ENCODE measurements at regions not wholly inside any gene's neighbourhood (a gene's known extent, or its start where the extent isn't known, plus 50 kb on each side); places are given as distances from the start of the nearest gene placed in this dataset.
A peak's percentile ranks its signal among the peaks of the same experiment; 100 is the strongest.

DNA sequence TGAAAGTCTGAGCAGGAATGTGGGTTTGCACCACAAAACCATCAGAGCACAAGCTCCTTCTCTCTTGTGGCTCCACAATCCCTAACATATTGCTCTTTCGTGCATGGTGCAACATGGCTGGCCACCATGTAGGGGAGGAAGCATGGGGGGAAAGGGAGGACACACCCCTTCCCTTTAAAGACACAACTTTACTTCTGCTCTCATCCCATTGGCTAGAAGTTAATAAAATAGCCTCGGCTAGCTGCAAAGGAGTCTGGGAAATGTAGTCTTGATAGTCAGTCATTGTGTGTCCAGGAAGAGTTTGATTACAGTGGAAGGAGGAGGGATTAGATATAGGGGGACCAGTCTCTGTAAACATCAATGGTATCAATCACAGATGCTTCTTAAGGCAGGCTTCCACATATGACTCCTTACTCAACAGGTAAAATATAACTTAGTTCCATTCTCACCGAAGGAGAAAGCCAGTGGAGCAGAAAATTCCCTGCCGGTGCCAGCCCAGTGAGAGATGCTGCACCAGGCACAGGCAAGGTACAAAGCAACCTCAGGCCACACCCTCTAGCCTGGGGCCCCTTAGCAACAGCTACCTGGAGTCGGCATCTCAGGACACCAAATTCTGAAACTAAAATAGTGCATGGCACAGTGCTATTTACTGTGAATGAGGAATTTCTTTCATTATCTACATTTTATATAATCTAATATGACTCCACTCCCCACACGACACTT, 124.7 kb upstream of the CTBP2 start:
- Mint-ChIP-seq H3K27ac (ENCODE audit: unreplicated experiment) (no peak overlapping the region), H3K27me3 (ENCODE audit: unreplicated experiment) (peaks cover 2% of the 10 kb centered on the region), H3K9me3 (ENCODE audit: unreplicated experiment) (peaks cover 4% of the 10 kb centered on the region), H3K4me1 (ENCODE audit: low read depth, unreplicated experiment) (no peaks in the 10 kb centered on the region), H3K4me3 (ENCODE audit: unreplicated experiment) (no peak overlapping the region), H3K36me3 (ENCODE audit: unreplicated experiment) (peaks cover 7% of the 10 kb centered on the region)
- DNase-seq, result no peak
- TF ChIP-seq, protein P1, sequence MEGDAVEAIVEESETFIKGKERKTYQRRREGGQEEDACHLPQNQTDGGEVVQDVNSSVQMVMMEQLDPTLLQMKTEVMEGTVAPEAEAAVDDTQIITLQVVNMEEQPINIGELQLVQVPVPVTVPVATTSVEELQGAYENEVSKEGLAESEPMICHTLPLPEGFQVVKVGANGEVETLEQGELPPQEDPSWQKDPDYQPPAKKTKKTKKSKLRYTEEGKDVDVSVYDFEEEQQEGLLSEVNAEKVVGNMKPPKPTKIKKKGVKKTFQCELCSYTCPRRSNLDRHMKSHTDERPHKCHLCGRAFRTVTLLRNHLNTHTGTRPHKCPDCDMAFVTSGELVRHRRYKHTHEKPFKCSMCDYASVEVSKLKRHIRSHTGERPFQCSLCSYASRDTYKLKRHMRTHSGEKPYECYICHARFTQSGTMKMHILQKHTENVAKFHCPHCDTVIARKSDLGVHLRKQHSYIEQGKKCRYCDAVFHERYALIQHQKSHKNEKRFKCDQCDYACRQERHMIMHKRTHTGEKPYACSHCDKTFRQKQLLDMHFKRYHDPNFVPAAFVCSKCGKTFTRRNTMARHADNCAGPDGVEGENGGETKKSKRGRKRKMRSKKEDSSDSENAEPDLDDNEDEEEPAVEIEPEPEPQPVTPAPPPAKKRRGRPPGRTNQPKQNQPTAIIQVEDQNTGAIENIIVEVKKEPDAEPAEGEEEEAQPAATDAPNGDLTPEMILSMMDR (IDR thresholded peaks at IDR 0.05; ENCODE audit: partially characterized antibody, unreplicated experiment), result no peak

DNA sequence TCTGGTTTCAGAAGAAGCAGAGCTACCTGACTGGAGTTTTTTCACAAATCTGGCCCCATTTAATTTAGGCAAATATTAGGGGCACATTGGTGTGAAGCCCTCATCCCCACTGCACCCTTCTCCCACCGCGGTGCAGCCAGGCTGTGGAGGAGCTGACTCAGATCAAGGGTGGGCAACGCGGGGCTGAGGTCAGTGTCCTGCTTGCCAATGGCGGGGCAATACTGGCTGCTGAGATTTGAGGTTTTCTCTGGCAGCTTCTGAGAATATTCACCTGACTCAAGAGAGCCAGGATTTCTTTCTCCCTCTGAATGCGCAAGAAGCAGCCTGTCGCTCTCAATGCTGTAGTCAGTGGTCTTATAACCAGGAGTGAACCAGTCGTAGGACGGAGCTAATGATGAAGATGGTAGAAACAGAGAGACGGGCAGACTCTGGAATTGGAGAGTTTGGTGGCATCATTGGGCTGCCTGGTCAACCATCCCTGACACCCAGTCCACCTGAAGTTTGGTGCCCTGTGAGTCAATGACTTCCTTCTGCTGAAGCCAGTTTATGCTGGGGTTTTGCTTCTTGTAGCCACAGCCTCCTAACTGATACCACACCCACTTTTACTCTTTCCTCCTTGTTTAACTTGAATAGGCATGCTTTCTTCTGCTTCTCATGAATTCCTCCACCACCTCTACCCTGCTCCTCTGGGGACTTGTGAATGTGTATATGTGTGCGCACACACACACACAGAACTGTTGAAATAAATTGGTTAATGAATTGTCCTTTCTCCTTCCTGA, 123.7 kb upstream of the CTBP2 start:
- Mint-ChIP-seq H3K27ac (ENCODE audit: unreplicated experiment) (no peak overlapping the region), H3K27me3 (ENCODE audit: unreplicated experiment) (peaks cover 2% of the 10 kb centered on the region), H3K4me3 (ENCODE audit: unreplicated experiment) (no peak overlapping the region), H3K9me3 (ENCODE audit: unreplicated experiment) (peaks cover 4% of the 10 kb centered on the region), H3K36me3 (ENCODE audit: unreplicated experiment) (peaks cover 7% of the 10 kb centered on the region), H3K4me1 (ENCODE audit: low read depth, unreplicated experiment) (no peaks in the 10 kb centered on the region)
- TF ChIP-seq, protein P1 (IDR thresholded peaks at IDR 0.05; ENCODE audit: partially characterized antibody, unreplicated experiment), result no peak
- DNase-seq, result no peak

DNA sequence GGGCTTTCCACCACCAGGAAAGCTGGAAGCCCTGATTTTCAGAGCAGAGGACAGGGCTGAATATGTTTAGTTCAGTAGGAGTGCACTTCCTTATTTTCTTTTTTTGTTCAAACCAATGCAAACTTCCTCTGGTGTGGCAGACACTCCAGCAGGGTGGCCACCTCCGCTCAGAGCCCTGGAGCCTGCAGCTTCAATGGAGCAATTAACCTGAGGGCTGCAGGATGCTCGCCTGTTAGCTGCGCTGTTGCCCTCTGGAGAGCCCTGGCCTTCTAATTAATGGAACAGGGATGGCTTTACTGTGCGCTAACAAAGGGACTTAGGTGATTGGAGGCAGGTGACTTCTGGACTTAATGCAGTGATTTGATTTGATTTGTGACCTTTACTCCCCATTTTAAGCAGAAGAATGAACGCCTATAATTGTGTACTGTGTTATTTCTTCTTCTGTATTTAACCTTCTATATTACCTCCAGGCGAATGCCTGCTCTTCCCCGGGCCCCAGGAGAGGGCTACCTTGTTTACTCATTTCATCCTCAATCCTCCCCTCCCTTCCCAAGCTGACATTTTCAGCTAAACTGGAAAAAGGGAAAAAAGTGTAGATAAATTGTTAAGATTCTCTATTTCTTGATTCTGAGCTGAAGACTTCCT, 123.0 kb upstream of the CTBP2 start:
- Mint-ChIP-seq H3K36me3 (ENCODE audit: unreplicated experiment) (peaks cover 7% of the 10 kb centered on the region), H3K4me3 (ENCODE audit: unreplicated experiment) (no peak overlapping the region), H3K27me3 (ENCODE audit: unreplicated experiment) (peaks cover 2% of the 10 kb centered on the region), H3K4me1 (ENCODE audit: low read depth, unreplicated experiment) (no peaks in the 10 kb centered on the region), H3K27ac (ENCODE audit: unreplicated experiment) (no peak overlapping the region), H3K9me3 (ENCODE audit: unreplicated experiment) (peaks cover 4% of the 10 kb centered on the region)
- peak; percentile 28 for DNase-seq
- TF ChIP-seq, protein P1 (IDR thresholded peaks at IDR 0.05; ENCODE audit: partially characterized antibody, unreplicated experiment), result no peak

DNA sequence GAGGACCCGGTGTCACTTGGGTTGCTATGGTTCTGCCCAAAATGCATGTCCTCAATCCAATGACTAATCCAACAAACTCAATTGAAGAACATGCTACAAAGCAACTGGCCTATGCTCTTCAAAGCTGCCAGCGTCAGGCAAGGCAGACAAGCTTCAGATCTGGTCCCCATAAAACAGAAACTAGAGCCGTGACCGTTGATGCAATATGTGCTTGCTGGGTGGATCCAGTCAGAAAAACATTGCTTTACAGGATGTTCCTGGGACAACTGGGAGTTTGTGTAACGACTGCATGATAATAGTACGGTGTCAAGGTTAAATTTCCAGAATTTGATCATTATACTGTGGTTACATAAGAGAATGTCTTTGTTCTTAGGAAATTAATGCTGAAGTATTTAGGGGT, 120.7 kb upstream of the CTBP2 start:
- H3K27ac Mint-ChIP-seq (ENCODE audit: unreplicated experiment), result no peak overlapping the region
- no peak for DNase-seq
- no peaks in the 10 kb centered on the region for H3K4me1 Mint-ChIP-seq (ENCODE audit: low read depth, unreplicated experiment)
- no peak overlapping the region for H3K4me3 Mint-ChIP-seq (ENCODE audit: unreplicated experiment)
- TF ChIP-seq, protein P1 (IDR thresholded peaks at IDR 0.05; ENCODE audit: partially characterized antibody, unreplicated experiment), result no peak
- H3K9me3 Mint-ChIP-seq (ENCODE audit: unreplicated experiment), result peaks cover 5% of the 10 kb centered on the region
- H3K36me3 Mint-ChIP-seq (ENCODE audit: unreplicated experiment), result peaks cover 3% of the 10 kb centered on the region
- H3K27me3 Mint-ChIP-seq (ENCODE audit: unreplicated experiment), result peaks cover 2% of the 10 kb centered on the region

Measured in glutamatergic neuron (in vitro differentiated cells).